Stimulated activated CD4-positive, alpha-beta T cell treated with anti-CD3 and anti-CD28 coated beads, Interleukin-1b, Interleukin-23, amount 100 ng/mL, for 24 hours (primary cell): ENCODE measurements at regions not wholly inside any gene's neighbourhood (a gene's known extent, or its start where the extent isn't known, plus 50 kb on each side); places are given as distances from the start of the nearest gene placed in this dataset.
"Not testable (repeated sequence)": the region's sequence is repeated elsewhere in the genome, so short reads cannot be mapped to it uniquely, and the experiment has no call there.

Experiments
- DNase-seq, 4 experiments: peaks; one replicate each; pipeline ENCODE4 v3.0.0-alpha.2; 2020; ENCODE audit warnings: low read depth in 4 of 4, low spot score in 1 of 4

GRCh38 chr12:60185060-60185459, 589.2 kb downstream of the SLC16A7 start:
- no peak for DNase-seq

DNA sequence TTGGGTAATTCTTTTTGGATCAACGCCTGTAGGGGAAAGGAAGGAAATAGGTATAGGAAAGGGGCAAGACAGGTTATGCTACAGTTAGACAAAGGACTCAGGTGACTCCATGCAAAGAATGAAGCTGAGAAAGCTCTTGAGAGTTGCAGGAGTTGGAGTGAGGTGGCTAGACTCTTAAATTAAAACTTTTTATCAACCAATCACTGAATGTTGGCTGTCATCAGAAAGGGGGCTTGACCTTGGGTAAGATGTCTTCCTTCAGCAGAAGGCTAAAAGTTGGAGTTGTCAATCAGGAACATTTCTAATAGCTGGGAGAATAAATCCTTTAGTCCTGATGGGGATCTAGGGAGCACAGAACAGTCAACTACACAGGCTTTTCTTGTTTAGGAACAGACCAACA, 595.4 kb downstream of the SLC16A7 start:
- DNase-seq: no peak

DNA sequence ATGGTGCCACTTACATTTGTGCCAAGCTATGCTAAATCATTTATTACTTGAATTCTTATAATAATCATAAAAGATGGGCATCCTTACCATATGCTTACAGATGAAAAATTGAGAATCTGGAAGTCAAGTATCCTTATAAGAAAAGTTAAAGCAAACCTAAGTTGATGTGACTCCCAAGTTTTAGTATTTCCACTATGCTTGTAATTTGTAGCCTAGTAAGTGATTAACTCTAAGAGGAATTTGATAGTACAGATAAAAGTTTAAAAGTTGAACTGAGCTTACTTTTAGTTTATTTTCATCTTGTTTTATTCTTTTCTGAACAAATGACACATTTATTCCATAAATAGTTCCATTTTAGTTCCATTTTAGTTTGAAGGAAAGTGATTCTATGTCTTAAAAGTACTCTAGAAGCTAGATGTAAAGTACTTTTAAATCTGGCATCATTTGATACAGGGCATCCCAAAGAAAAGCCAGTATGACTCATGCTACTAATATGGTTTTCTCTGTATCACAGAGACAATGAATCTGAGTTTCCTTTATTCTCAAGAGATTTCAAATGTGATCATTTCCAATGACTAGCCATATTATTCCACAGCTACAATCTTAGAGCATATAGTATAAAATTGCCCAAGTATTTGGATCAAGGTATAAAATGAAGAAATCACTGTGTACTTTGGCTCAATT, 596.0 kb downstream of the SLC16A7 start:
- DNase-seq: no peak

- no peak for DNase-seq
Measured at GRCh38 chr12:60194678-60195077, 598.8 kb downstream of the SLC16A7 start.

GRCh38 chr12:60195483-60195882, 599.7 kb downstream of the SLC16A7 start:
- no peak for DNase-seq

DNA sequence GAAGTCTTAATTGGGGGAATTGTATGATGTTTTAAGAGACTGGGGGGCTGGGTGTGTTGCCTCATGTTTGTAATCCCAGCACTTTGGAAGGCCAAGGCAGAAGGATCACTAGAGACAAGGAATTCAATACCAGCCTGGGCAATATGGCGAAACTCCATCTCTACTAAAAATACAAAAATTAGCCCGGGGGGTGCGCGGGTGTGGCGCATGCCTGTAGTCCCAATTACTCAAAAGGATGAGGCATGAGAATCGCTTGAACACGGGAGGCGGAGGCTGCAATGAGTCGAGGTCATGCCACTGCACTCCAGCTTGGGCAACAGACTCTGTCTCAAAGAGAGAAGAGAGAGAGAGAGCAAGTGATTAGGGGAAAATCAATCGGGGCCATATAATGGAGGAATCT, 600.5 kb downstream of the SLC16A7 start:
- DNase-seq: no peak

GRCh38 chr12:60197589-60197988, 601.8 kb downstream of the SLC16A7 start:
- no peak for DNase-seq

DNA sequence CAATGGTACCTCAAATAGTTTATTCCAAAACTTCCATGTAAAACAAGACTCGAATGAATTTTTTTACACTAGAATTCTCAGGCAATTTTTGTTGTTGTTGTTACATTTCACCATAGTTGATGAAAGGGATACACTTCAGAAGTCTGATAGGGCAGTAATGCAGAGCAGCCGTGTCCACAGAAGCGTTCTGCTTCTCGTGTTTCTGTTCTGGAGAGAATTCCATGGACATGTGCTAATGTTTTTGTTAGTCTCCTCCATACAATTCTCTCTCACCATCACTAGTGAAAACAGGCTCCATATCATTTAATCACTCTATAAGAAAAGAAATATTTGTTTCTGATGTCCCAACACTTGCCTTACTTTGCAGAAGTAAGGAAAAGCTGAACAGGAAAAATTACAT, 606.1 kb downstream of the SLC16A7 start:
- no peak for DNase-seq

GRCh38 chr12:60205500-60205899, 609.7 kb downstream of the SLC16A7 start:
- DNase-seq: no peak

GRCh38 chr12:60209521-60209920, 613.7 kb downstream of the SLC16A7 start:
- DNase-seq: no peak

- no peak for DNase-seq
Measured at GRCh38 chr12:60209933-60210332, 614.1 kb downstream of the SLC16A7 start.

DNA sequence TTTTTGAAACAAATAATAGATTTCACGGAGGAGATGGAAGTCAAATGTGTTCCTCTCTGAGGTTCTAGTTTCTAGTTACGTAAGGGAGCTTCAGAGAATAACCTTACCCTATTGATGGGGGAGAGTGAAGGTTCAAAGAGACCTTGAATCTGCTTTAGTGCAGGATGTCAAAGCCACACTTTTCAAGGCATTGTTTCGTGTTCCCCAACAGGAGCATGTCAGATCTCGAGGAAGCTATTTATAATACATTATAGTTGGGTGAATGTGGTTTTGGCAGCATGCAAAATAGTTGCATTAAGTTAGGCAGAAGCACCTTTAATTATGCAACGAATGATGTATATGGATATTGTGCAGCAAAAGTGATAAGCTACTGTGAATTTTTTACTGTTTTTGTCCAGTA, 614.9 kb downstream of the SLC16A7 start:
- DNase-seq: no peak

- no peak for DNase-seq
Measured at GRCh38 chr12:60211244-60211643, 615.4 kb downstream of the SLC16A7 start.

DNA sequence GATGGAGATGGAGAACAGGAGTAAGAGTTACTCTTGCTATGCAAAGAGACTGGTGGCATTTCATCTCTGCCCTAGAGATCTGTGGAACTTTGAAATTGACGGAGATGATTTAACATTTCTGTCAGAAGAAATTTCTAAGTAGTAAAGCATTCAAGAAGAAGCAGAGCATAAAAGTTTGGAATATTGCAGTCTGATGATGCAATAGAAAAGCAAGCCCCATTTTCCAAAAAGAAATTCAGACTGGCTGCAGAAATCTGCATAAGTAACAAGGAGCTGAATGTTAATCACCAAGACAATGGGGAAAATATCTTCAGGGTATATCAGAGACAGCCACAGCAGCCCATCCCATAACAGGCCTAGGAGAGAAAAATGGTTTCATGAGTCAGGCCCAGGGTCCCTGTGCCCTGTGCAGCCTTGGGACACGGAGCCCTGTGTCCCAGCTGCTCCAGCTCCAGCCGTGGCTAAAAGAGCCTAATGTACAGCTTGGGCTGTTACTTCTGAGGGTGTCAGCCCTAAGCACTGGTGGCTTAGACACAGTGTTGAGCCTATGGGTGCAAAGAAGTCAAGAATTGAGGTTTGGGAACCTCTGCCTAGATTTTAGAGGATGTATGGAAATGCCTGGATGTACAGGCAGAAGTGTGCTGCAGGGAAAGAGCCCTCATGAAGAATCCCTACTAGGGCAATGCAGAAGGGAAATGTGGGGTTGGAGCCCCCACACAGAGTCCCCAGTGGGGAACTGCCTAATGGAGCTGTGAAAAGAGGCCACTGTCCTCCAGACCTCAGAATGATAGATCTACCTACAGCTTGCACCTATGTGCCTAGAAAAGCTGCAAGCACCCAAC, 616.6 kb downstream of the SLC16A7 start:
- no peak for DNase-seq

DNA sequence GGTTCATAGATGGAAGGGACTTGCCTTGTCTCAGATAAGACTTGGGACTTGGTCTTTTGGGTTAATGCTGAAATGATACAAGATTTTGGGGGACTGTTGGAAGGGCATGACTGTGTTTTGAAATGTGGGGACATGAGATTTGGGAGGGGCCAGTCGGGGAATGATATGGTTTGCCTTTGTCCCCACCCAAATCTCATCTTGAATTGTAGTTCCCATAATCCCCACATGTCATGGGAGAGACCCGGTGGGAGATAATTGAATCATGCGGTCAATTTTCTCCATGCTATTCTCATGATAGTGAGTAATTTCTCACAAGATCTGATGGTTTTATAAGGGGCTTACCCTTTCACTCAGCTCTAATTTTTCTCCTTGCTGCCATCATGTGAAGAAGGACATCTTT, 617.4 kb downstream of the SLC16A7 start:
- DNase-seq: not testable (repeated sequence)

DNA sequence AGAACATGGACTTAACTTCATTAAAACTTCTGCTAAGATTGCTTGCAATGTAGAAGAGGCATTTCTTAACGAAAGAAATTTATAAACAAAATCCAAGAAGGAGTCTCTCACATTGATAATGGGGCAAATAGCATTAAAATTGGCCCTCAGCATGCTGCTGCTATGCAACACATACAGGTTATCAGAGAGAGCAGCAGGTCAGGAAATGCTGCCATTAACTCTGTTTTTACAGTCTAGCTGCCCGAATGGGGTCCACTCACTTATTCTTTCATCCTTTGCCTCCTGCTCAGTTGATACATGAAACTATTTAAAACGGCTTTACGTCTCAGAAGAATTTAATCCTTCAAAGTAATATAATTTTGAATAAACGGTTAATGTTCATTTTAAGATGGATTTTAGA, 620.4 kb downstream of the SLC16A7 start:
- DNase-seq: no peak

DNA sequence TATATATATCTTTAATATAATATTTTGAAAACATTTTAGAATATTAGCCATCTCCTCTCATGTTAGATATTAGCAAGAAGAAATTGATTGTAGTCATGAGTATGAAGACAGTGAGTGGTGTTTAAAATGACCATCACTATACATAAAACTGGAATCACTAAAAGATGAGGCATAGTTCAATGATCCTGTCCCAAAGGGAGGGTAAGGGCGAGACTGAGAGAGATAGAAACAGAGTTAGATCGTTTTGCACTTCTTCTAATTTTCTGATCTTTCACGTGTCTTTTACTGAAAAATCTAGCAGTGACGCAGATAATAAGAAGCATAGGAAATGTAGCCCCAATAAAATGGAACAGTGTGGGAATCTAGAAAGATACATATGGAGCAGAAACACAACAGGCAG, 627.4 kb downstream of the SLC16A7 start:
- DNase-seq: no peak

DNA sequence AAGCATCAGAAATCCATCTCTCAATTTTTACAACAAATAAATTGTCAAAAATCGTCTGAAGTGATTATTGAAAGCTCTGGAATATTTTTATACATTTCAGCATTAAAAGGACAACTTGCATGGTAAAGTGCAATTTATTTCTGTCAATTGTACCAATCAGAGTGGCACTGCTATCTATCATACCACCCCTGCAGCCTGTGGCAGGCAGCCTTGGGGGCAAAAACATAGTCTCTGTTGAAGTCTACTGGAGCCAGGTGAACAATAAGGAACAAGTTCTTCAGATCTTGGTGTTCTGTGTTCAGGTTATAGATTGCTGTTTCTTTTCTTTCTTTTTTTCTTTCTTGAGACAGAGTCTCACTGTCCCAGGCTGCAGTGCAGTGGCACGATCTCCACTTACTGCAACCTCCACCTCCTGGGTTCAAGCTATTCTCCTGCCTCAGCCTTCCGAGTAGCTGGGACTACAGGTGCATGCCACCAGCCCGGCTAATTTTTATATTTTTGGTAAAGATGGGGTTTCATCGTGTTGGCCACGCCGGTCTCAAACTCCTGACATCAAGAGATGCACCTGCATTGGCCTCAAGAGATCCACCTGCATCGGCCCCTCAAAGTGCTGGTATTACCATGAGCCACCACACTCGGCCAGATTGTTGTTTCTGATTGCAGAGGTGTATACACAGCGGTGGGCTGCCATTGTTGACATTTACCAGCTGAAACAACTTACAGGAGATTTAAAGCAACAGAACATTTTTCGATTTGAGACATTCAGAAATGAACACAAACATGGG, 629.6 kb downstream of the SLC16A7 start:
- no peak for DNase-seq

GRCh38 chr12:60227916-60228315, 632.1 kb downstream of the SLC16A7 start:
- DNase-seq: no peak

- DNase-seq: no peak
Measured at GRCh38 chr12:60230056-60230455, 634.2 kb downstream of the SLC16A7 start.

DNA sequence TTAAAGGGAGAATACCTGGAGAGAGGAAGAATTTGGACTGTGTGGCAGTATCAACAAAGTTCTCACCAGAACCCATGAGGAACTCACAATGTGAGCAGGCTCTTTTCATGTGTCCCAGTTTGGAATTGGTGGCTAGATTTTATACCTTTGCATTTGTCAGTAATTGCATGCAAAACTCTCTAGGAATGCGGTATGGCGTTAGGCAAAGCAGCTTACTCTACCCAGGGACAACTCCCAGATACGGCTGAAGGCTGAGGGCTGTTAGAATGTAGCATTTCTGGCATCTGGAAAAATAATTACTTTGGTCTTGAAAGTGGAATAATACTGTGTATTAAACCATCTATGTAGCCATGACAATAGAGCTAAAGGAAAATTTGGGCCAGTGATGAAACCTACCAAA, 635.5 kb downstream of the SLC16A7 start:
- DNase-seq: no peak
